ENCODE measurements at regions not wholly inside any gene's neighbourhood (a gene's known extent, or its start where the extent isn't known, plus 50 kb on each side); places are given as distances from the start of the nearest gene placed in this dataset.

DNA sequence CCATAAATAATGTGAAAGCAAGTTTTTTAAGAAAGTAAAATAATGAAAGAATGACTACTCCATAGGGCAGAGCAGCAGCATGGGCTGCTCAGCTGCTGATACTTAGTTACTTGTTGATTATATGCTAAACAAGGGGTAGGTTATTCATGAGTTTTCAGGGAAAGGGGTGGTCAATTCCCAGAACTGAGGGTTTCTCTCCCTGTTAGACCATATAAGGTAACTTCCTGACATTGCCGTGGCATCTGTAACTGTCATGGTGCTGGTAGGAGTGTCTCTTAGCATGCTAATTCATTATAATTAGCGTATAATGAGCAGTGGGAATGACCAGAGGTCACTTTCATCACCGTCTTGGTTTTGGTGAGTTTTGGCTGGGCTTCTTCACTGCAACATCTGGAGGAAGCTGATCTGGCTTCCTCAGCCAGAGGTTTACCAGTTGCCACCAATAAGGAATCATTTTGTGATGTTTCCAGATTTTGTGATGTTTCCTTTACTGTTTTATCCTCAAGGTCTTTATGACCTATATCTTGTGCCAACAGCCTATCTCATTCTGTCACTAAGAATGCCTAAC is 121.8 kb upstream of the CHL1 start:
- TF ChIP-seq, protein P1, sequence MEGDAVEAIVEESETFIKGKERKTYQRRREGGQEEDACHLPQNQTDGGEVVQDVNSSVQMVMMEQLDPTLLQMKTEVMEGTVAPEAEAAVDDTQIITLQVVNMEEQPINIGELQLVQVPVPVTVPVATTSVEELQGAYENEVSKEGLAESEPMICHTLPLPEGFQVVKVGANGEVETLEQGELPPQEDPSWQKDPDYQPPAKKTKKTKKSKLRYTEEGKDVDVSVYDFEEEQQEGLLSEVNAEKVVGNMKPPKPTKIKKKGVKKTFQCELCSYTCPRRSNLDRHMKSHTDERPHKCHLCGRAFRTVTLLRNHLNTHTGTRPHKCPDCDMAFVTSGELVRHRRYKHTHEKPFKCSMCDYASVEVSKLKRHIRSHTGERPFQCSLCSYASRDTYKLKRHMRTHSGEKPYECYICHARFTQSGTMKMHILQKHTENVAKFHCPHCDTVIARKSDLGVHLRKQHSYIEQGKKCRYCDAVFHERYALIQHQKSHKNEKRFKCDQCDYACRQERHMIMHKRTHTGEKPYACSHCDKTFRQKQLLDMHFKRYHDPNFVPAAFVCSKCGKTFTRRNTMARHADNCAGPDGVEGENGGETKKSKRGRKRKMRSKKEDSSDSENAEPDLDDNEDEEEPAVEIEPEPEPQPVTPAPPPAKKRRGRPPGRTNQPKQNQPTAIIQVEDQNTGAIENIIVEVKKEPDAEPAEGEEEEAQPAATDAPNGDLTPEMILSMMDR (IDR thresholded peaks at IDR 0.05; ENCODE audit: low read depth, low read length, poor library complexity, severe bottlenecking): no peak
- TF ChIP-seq EZH2phosphoT487 (IDR thresholded peaks at IDR 0.05; ENCODE audit: borderline replicate concordance, low read length): no peak
